Cardiac septum (tissue), 1 donor: ENCODE measurements at regions not wholly inside any gene's neighbourhood (a gene's known extent, or its start where the extent isn't known, plus 50 kb on each side); places are given as distances from the start of the nearest gene placed in this dataset.

ENCODE experiments used
- DNase-seq: peaks from one replicate; pipeline ENCODE4 v3.0.0-alpha.2; 2020; ENCODE audit warnings: low spot score
- intact Hi-C: fragments of 100-400 bp; cut with DNase I; formaldehyde crosslinking; loops from one replicate; pipeline ENCODE4 v1.14.0; 2022
- donor health status: DM: no; HTN: no; CAD: no.

- no peak for DNase-seq
- intact Hi-C loops = no loop called here
Measured at GRCh38 chr2:57899898-57900297, 146.7 kb upstream of the VRK2 start.

- no peak for DNase-seq
- intact Hi-C loops = no loop called here
Measured at GRCh38 chr2:57902578-57902977, 144.0 kb upstream of the VRK2 start.

- DNase-seq = no peak
- intact Hi-C loops = loop anchor here (5.0 kb wide), 1 partner anchor 541 kb away; no protein-coding TSS in a partner anchor
Measured at GRCh38 chr2:57906152-57906732, 140.4 kb upstream of the VRK2 start.

- intact Hi-C loops = loop anchor here (5.0 kb wide), 1 partner anchor 540 kb away; no protein-coding TSS in a partner anchor
- DNase-seq = no peak
Measured at GRCh38 chr2:57907411-57907810, 139.2 kb upstream of the VRK2 start.

- DNase-seq = no peak
- intact Hi-C loops = loop anchor here (5.0 kb wide), 1 partner anchor 539 kb away; no protein-coding TSS in a partner anchor
Measured at GRCh38 chr2:57908736-57909161, 137.9 kb upstream of the VRK2 start.

GRCh38 chr2:57918126-57918525 is 128.5 kb upstream of the VRK2 start:
- DNase-seq = no peak
- intact Hi-C loops = no loop called here

- DNase-seq = no peak
- intact Hi-C loops = no loop called here
Measured at GRCh38 chr2:57920342-57920939, 126.2 kb upstream of the VRK2 start.

GRCh38 chr2:57934659-57935058 is 111.9 kb upstream of the VRK2 start:
- intact Hi-C loops = no loop called here
- no peak for DNase-seq

GRCh38 chr2:57936216-57936615 is 110.4 kb upstream of the VRK2 start:
- DNase-seq = no peak
- intact Hi-C loops = no loop called here

- intact Hi-C loops = no loop called here
Measured at GRCh38 chr2:57937456-57937855, 109.2 kb upstream of the VRK2 start.

GRCh38 chr2:57941816-57942215 is 104.8 kb upstream of the VRK2 start:
- DNase-seq = no peak
- intact Hi-C loops = no loop called here

More at GRCh38 chr2:57937456-57937855, 109.2 kb upstream of the VRK2 start:
- DNase-seq = no peak

- DNase-seq = no peak
- intact Hi-C loops = no loop called here
Measured at GRCh38 chr2:57943315-57943714, 103.3 kb upstream of the VRK2 start.

- no peak for DNase-seq
- intact Hi-C loops = no loop called here
Measured at GRCh38 chr2:57947398-57947797, 99.2 kb upstream of the VRK2 start.

GRCh38 chr2:57954020-57954419 is 92.6 kb upstream of the VRK2 start:
- intact Hi-C loops = no loop called here
- no peak for DNase-seq

- no peak for DNase-seq
- intact Hi-C loops = no loop called here
Measured at GRCh38 chr2:57957238-57957637, 89.4 kb upstream of the VRK2 start.

GRCh38 chr2:57959390-57959789 is 87.2 kb upstream of the VRK2 start:
- intact Hi-C loops = no loop called here
- peak; percentile 56 for DNase-seq

GRCh38 chr2:57962861-57963260 is 83.7 kb upstream of the VRK2 start:
- intact Hi-C loops = no loop called here
- DNase-seq = no peak

- no peak for DNase-seq
- intact Hi-C loops = no loop called here
Measured at GRCh38 chr2:57965219-57965618, 81.4 kb upstream of the VRK2 start.

- no peak for DNase-seq
- intact Hi-C loops = no loop called here
Measured at GRCh38 chr2:57965961-57966360, 80.6 kb upstream of the VRK2 start.

- intact Hi-C loops = no loop called here
- no peak for DNase-seq
Measured at GRCh38 chr2:57973621-57974186, 72.9 kb upstream of the VRK2 start.

- intact Hi-C loops = no loop called here
- no peak for DNase-seq
Measured at GRCh38 chr2:57979158-57979557, 67.4 kb upstream of the VRK2 start.
